ENCODE measurements at regions not wholly inside any gene's neighbourhood (a gene's known extent, or its start where the extent isn't known, plus 50 kb on each side); places are given as distances from the start of the nearest gene placed in this dataset.

- TF ChIP-seq ZFP36 (IDR thresholded peaks at IDR 0.05; ENCODE audit: borderline replicate concordance, partially characterized antibody) = no peak
Measured at GRCh38 chr3:5390936-5391625, 203.6 kb downstream of the EDEM1 start (continued).

GRCh38 chr3:5401002-5401401 is 213.5 kb downstream of the EDEM1 start:
- no peaks in the 10 kb centered on the region for H3K9me3 ChIP-seq
- H3K4me3 ChIP-seq = no peak overlapping the region
- CTCF ChIA-PET = interaction anchor here (2.9 kb wide), 1 partner anchor 25 kb away, joined by 12 read pairs; no protein-coding TSS in a partner anchor
- TF ChIP-seq MAFK (IDR thresholded peaks at IDR 0.05; ENCODE audit: partially characterized antibody) (no peak), HMGXB4 (CRISPR knock-in tag; IDR thresholded peaks at IDR 0.05; ENCODE audit: borderline replicate concordance) (no peak), EP300 (IDR thresholded peaks at IDR 0.05) (no peak), CBX8 (IDR thresholded peaks at IDR 0.05) (no peak), RFX5 (IDR thresholded peaks at IDR 0.05) (no peak), MAZ (IDR thresholded peaks at IDR 0.05; ENCODE audit: borderline replicate concordance, low read depth, low read length) (no peak), POLR2A (IDR thresholded peaks at IDR 0.05; ENCODE audit: low read length) (no peak), HDAC2 (IDR thresholded peaks at IDR 0.05) (no peak), FOSB (CRISPR knock-in tag; IDR thresholded peaks at IDR 0.05) (no peak), RAD21 (conservative IDR thresholded peaks at IDR 0.05 in 1 of 2, IDR thresholded peaks at IDR 0.05 in 1 of 2) (no peak), CHD2 (IDR thresholded peaks at IDR 0.05; ENCODE audit: low read length, partially characterized antibody) (no peak), FOXS1 (CRISPR knock-in tag; IDR thresholded peaks at IDR 0.05) (no peak), SMC3 (IDR thresholded peaks at IDR 0.05) (no peak), ZNF302 (CRISPR knock-in tag; IDR thresholded peaks at IDR 0.05) (no peak), RCOR1 (IDR thresholded peaks at IDR 0.05; ENCODE audit: low read depth, low read length) (no peak), E2F6 (IDR thresholded peaks at IDR 0.05; ENCODE audit: borderline replicate concordance, low read depth) (no peak), NR3C1 (IDR thresholded peaks at IDR 0.05) (no peak), EHMT2 (IDR thresholded peaks at IDR 0.05; ENCODE audit: low read depth) (no peak)
- no peak overlapping the region for H3K27ac ChIP-seq
- DNase-seq (ENCODE audit: low read depth in 1 of 2, low spot score in 1 of 2) (no peak), FAIRE-seq (no peak), ATAC-seq (peak in 1 of 2 experiments; percentile 33; a peak in 2 of 6 replicates)
- H3K4me2 ChIP-seq = no peak overlapping the region
- POLR2A ChIA-PET = no interaction called here
- 60% methylated on average over 10 of the region's 10 CpGs for WGBS (ENCODE audit: missing lambda C conversion rate)
- H3K4me1 ChIP-seq = no peaks in the 10 kb centered on the region

- no peak overlapping the region for H3K27ac ChIP-seq
- no peaks in the 10 kb centered on the region for H3K4me1 ChIP-seq
- FAIRE-seq (no peak), DNase-seq (ENCODE audit: low read depth in 1 of 2, low spot score in 1 of 2) (no peak), ATAC-seq (no peak)
- CTCF ChIA-PET = interaction anchor here (0.9 kb wide), 1 partner anchor 21 kb away, joined by 3 read pairs; no protein-coding TSS in a partner anchor
- H3K4me3 ChIP-seq = no peak overlapping the region
- POLR2A ChIA-PET = no interaction called here
- WGBS (ENCODE audit: missing lambda C conversion rate) = 52% methylated on average over 2 of the region's 2 CpGs
- H3K9me3 ChIP-seq = no peaks in the 10 kb centered on the region
- TF ChIP-seq PHF8 (IDR thresholded peaks at IDR 0.05; ENCODE audit: borderline replicate concordance, low read depth) (no peak), NPAS2 (CRISPR knock-in tag; IDR thresholded peaks at IDR 0.05; ENCODE audit: borderline replicate concordance) (no peak), BHLHE40 (IDR thresholded peaks at IDR 0.05; ENCODE audit: low read depth, low read length) (no peak), EHF (CRISPR knock-in tag; IDR thresholded peaks at IDR 0.05) (no peak), JUNB (IDR thresholded peaks at IDR 0.05) (no peak), CTCF (IDR thresholded peaks at IDR 0.05) (no peak), MAFK (IDR thresholded peaks at IDR 0.05; ENCODE audit: partially characterized antibody) (no peak), POLR2A (IDR thresholded peaks at IDR 0.05; ENCODE audit: low read length) (no peak), RFX5 (IDR thresholded peaks at IDR 0.05) (no peak), ZC3H11A (IDR thresholded peaks at IDR 0.05) (no peak), SMC3 (IDR thresholded peaks at IDR 0.05) (no peak)
- no peak overlapping the region for H3K4me2 ChIP-seq
Measured at GRCh38 chr3:5404718-5405117, 217.2 kb downstream of the EDEM1 start.

All from A549 (cell line).